ENCODE measurements at regions not wholly inside any gene's neighbourhood (a gene's known extent, or its start where the extent isn't known, plus 50 kb on each side); places are given as distances from the start of the nearest gene placed in this dataset.

DNA sequence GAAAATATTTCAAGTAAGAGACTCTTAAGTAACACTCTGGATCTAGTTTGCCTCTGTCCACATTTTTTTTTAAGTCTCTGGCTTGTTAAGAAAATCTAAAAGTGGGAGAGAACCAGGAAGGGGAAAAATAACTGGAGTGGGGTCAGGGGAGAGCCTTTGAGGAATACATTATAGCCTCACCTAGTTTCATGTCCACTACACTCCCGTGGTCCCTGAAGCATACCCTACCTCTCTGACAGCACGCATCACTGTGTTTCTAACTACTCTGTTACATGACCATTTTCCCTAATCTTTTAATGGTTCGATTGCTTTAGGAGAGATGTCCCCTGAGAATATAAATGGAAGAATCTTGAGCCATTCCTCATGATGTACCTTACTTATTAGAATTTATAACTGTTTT, 318.3 kb downstream of the TMEM167A start:
- no peak overlapping the region for H3K27ac ChIP-seq (ENCODE audit: low read depth, low read length)
- H3K9me2 ChIP-seq (ENCODE audit: insufficient read depth): no peaks in the 10 kb centered on the region
- no peaks in the 10 kb centered on the region for H4K20me1 ChIP-seq (ENCODE audit: insufficient read depth)
- H3K9me3 ChIP-seq (ENCODE audit: control insufficient read depth in 1 of 2, insufficient read depth in 1 of 2, low read depth in 1 of 2, low read length in 2 of 2): no peaks in the 10 kb centered on the region
- BruUV-seq (replicated peaks): no TSS peak
- CTCF ChIA-PET: no interaction called here
- no peaks in the 10 kb centered on the region for H3K27me3 ChIP-seq (ENCODE audit: insufficient read depth, low read length)
- H3K9ac ChIP-seq (ENCODE audit: low read length): no peak overlapping the region
- H3K79me2 ChIP-seq (ENCODE audit: insufficient read depth, low read length): no peaks in the 10 kb centered on the region
- H3K36me3 ChIP-seq (ENCODE audit: control insufficient read depth in 1 of 2, insufficient read depth in 2 of 2, low read length in 2 of 2): no peaks in the 10 kb centered on the region
- RAD21 ChIA-PET (ENCODE audit: low non-redundant PET in 1 of 2, low total read pairs in 2 of 2, uncharacterized antibody in 2 of 2, unreplicated experiment in 2 of 2): no interaction called here
- H3K4me2 ChIP-seq (ENCODE audit: low read length): no peak overlapping the region
- H3K4me1 ChIP-seq (ENCODE audit: control insufficient read depth in 1 of 2, insufficient read depth in 2 of 2, low read length in 2 of 2): no peaks in the 10 kb centered on the region
- TF ChIP-seq, protein P1, sequence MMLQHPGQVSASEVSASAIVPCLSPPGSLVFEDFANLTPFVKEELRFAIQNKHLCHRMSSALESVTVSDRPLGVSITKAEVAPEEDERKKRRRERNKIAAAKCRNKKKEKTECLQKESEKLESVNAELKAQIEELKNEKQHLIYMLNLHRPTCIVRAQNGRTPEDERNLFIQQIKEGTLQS (IDR thresholded peaks at IDR 0.05): no peak
- TF ChIP-seq CBX3 (IDR thresholded peaks at IDR 0.05; ENCODE audit: low read depth): no peak
- TF ChIP-seq JUND (IDR thresholded peaks at IDR 0.05): no peak
- TF ChIP-seq SRF (IDR thresholded peaks at IDR 0.05; ENCODE audit: low read depth): no peak
- TF ChIP-seq, protein P2, sequence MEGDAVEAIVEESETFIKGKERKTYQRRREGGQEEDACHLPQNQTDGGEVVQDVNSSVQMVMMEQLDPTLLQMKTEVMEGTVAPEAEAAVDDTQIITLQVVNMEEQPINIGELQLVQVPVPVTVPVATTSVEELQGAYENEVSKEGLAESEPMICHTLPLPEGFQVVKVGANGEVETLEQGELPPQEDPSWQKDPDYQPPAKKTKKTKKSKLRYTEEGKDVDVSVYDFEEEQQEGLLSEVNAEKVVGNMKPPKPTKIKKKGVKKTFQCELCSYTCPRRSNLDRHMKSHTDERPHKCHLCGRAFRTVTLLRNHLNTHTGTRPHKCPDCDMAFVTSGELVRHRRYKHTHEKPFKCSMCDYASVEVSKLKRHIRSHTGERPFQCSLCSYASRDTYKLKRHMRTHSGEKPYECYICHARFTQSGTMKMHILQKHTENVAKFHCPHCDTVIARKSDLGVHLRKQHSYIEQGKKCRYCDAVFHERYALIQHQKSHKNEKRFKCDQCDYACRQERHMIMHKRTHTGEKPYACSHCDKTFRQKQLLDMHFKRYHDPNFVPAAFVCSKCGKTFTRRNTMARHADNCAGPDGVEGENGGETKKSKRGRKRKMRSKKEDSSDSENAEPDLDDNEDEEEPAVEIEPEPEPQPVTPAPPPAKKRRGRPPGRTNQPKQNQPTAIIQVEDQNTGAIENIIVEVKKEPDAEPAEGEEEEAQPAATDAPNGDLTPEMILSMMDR (IDR thresholded peaks at IDR 0.05 in 2 of 3, conservative IDR thresholded peaks at IDR 0.05 in 1 of 3; ENCODE audit: borderline replicate concordance in 1 of 3, insufficient read depth in 1 of 3, low read depth in 2 of 3, low read length in 2 of 3): no peak
- no peak for TF ChIP-seq SIN3A (IDR thresholded peaks at IDR 0.05; ENCODE audit: low read depth)
- TF ChIP-seq RAD21 (IDR thresholded peaks at IDR 0.05; ENCODE audit: low read depth): no peak
- TF ChIP-seq POLR2AphosphoS5 (IDR thresholded peaks at IDR 0.05; ENCODE audit: low read depth, low read length): no peak
- TF ChIP-seq, protein P3, sequence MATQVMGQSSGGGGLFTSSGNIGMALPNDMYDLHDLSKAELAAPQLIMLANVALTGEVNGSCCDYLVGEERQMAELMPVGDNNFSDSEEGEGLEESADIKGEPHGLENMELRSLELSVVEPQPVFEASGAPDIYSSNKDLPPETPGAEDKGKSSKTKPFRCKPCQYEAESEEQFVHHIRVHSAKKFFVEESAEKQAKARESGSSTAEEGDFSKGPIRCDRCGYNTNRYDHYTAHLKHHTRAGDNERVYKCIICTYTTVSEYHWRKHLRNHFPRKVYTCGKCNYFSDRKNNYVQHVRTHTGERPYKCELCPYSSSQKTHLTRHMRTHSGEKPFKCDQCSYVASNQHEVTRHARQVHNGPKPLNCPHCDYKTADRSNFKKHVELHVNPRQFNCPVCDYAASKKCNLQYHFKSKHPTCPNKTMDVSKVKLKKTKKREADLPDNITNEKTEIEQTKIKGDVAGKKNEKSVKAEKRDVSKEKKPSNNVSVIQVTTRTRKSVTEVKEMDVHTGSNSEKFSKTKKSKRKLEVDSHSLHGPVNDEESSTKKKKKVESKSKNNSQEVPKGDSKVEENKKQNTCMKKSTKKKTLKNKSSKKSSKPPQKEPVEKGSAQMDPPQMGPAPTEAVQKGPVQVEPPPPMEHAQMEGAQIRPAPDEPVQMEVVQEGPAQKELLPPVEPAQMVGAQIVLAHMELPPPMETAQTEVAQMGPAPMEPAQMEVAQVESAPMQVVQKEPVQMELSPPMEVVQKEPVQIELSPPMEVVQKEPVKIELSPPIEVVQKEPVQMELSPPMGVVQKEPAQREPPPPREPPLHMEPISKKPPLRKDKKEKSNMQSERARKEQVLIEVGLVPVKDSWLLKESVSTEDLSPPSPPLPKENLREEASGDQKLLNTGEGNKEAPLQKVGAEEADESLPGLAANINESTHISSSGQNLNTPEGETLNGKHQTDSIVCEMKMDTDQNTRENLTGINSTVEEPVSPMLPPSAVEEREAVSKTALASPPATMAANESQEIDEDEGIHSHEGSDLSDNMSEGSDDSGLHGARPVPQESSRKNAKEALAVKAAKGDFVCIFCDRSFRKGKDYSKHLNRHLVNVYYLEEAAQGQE (IDR thresholded peaks at IDR 0.05; ENCODE audit: low read depth): no peak
- no peak for TF ChIP-seq ZNF274 (IDR thresholded peaks at IDR 0.05; ENCODE audit: low read depth, low read length)
- TF ChIP-seq, protein P4, sequence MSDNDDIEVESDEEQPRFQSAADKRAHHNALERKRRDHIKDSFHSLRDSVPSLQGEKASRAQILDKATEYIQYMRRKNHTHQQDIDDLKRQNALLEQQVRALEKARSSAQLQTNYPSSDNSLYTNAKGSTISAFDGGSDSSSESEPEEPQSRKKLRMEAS (IDR thresholded peaks at IDR 0.05): no peak
- TF ChIP-seq, protein P5, sequence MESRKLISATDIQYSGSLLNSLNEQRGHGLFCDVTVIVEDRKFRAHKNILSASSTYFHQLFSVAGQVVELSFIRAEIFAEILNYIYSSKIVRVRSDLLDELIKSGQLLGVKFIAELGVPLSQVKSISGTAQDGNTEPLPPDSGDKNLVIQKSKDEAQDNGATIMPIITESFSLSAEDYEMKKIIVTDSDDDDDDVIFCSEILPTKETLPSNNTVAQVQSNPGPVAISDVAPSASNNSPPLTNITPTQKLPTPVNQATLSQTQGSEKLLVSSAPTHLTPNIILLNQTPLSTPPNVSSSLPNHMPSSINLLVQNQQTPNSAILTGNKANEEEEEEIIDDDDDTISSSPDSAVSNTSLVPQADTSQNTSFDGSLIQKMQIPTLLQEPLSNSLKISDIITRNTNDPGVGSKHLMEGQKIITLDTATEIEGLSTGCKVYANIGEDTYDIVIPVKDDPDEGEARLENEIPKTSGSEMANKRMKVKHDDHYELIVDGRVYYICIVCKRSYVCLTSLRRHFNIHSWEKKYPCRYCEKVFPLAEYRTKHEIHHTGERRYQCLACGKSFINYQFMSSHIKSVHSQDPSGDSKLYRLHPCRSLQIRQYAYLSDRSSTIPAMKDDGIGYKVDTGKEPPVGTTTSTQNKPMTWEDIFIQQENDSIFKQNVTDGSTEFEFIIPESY (IDR thresholded peaks at IDR 0.05; ENCODE audit: extremely low read depth, insufficient replicate concordance, low read length): no peak
- no peak for TF ChIP-seq FOSL1 (IDR thresholded peaks at IDR 0.05; ENCODE audit: low read depth)
- TF ChIP-seq EZH2phosphoT487 (IDR thresholded peaks at IDR 0.05; ENCODE audit: borderline replicate concordance): no peak
- no peak for TF ChIP-seq TCF7L2 (IDR thresholded peaks at IDR 0.05; ENCODE audit: borderline replicate concordance, extremely low read depth, insufficient read depth, insufficient read length)
- no peak for TF ChIP-seq EGR1 (IDR thresholded peaks at IDR 0.05; ENCODE audit: low read depth)
- no peak for TF ChIP-seq YY1 (IDR thresholded peaks at IDR 0.05; ENCODE audit: extremely low read depth, insufficient replicate concordance, low read depth, low read length)
- TF ChIP-seq SP1 (IDR thresholded peaks at IDR 0.05; ENCODE audit: low read depth): no peak
- TF ChIP-seq CEBPB (IDR thresholded peaks at IDR 0.05; ENCODE audit: low read depth): no peak
- TF ChIP-seq EZH2 (IDR thresholded peaks at IDR 0.05): no peak
- POLR2A ChIA-PET: no interaction called here
- ATAC-seq (no peak), DNase-seq (ENCODE audit: low read depth, low spot score) (no peak)
- intact Hi-C loops (cut with micrococcal nuclease): no loop called here
- no peak overlapping the region for H3K4me3 ChIP-seq (replicated peaks in 1 of 2; ENCODE audit: low read depth in 1 of 2, low read length in 2 of 2)
- H2AFZ ChIP-seq (ENCODE audit: low read depth, low read length, poor library complexity, severe bottlenecking): no peak overlapping the region
